ENCODE measurements at regions not wholly inside any gene's neighbourhood (a gene's known extent, or its start where the extent isn't known, plus 50 kb on each side); places are given as distances from the start of the nearest gene placed in this dataset.

DNA sequence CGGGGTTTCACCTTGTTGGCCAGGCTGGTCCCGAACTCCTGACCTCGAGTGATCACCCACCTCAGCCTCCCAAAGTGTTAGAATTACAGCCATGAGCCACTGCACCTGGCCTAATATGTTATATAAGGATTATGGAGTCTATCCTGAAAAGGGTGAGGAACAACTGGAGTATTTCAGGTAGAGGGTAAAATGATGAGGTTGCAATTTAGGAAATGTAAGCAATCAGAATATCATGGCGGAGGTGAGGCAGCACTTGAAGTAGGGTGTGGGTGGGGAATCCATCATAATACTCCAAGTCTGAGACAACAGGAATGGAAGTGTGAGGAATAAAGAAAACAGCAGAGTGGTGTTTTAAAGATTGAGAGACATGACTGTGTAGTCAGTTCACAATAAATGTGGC lies 582.2 kb downstream of the FGF9 start:
- no peak for DNase-seq

DNA sequence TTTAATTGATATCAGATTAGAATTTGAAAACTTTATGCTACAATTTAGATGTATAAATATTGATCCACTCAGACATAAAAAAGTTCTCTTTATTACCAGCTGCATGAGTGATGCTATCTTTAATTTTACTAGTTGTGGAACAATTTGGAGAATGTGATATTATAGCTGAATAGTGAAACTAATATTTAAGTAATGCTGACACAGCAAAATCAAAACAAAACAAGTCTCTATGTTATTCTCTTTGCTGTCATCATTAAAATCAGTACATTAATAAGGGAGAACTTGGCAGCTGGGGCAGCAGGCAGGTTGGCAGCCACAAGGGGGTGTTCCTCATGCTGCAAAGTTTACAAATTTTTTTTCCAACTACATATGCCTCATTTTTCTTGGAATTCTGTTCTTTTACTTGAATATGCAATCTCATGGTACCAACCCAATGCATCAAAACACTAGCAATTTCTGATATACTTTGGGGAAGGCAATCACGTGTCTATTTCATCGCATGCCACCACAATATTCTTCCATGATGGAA lies 585.3 kb downstream of the FGF9 start:
- peak; percentile 28 for DNase-seq

DNA sequence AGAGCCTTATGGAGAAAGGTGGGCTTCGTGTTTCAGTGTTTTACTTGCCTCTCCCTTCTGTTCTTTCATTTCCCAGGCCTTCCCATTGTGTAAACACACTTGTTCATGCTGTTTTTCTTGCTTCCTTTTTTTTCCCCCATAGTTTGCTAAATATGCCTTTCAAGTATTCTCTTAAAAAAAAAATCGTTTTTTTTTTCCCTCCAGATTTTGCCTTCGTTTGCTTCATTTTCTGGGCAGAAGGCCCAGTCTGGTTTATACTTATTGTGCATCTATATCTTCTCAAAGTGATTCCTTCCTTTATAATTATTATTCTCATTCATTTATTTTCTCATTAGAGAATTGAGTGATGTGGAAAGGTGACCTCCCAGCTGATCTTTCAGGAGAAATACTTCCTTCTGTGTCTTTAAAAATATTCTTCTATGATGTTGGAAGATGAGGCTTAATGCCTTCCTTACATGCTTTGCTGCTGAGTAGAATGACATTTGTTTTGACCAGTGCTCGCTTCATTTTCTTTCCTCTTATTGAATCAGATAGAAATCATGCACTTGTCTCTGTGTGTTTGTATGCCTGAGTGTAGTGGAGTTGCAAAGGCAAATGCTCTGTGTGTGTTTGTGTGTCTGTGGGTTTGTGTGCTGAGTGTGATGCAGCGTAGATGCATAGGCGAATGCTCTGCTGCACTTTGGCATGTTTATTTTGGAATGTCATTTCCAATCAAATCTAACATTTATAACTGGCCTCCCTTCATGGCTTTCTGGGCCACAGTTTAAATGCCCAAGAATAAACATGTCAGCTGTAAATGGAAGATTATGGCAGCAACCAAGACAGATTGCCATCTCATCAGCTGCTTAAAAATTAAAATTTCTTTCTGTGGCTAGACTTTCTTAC lies 591.4 kb downstream of the FGF9 start:
- no peak for DNase-seq

DNA sequence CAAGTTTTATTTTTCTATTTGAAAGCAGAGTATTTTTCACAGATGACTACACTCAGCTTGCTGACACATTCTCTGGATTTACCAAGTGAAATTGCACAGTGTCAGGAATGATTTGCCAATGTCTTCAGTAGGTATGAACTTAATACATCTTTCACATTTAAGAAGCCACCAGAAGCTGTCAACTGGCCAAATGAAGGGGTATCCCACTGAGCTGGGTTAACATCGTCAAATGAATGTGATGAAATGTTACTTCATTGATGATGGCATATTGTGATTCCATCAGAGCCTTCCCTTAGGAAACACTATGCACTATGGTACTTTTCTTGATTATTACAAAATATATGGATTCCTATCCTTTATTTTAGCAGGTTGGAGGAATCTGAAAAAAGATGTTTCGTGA lies 592.3 kb downstream of the FGF9 start:
- no peak for DNase-seq

DNA sequence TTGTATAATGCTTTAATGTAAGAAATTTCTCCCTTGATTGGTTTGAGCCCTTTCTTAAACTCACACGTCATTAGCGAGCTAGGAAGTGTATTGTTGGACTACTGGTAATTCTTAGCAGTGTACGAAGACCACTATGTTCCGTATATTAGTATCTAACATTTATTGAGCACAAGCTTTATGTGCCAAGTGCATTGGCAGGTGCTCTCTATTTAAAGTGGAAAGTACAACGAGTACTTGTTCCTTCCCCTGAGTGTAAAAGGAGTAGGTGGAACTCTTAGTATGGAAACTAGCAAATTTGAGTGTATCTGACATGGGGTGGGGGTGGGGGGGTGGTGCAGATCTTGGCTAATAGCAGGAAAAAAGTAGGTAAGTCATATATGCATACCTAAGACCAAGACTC lies 594.7 kb downstream of the FGF9 start:
- no peak for DNase-seq

DNA sequence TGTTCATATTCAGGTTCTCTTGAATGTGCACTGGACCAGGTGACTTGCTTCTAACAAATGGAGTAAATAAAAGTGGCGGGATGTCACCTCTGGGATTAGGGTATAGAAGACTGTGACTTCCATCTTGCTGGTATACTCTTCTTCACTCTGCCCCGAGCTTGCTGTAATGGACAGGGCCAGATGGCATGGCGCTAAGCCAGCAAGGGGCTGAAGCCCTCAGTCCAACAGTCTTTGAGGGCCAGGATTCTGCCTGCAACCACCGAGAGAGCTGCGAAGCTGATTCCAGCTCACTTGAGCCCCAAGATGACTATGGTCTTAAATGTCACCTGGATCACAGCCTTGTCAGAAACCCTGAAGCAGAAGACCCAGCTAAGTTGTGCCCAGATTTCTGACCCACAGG lies 600.0 kb downstream of the FGF9 start:
- no peak for DNase-seq

DNA sequence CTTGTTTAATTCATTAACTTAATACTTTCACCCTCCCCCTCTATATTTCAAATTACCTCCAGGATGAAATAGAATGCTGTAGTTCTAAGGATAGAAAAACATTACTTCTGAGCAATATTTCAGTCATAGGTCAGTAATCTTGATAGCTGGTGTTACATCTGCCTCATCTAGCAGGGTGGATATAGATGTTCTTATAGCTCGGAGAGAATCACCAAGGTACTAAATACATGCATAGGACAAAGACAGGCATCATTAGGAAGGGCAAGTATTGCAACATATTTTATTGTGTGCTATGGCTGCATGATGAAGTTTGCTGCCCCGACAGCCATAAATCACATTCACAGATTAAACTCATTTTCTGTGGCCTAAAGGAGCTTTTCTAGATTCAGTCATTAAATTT lies 601.0 kb downstream of the FGF9 start:
- no peak for DNase-seq

DNA sequence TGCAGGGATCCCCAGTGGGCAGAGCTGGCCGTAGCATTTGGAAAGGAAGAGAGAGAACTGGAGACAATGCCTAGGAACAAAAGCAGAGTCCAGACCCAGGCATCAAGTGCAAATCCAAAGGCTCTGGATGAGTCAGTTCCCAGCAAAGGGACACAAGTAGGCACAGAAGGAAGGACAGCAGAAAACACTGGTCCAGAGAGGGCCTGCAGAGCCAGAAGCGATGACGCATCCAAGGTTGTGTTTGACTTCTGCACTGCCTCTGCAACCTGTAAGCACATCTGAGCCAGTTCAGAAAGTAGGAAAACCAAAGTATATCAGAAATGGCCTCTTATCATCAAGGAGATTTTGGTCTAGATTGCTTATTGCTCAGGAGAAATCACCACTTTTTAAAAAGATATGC lies 604.5 kb downstream of the FGF9 start:
- peak; percentile 6 for DNase-seq

DNA sequence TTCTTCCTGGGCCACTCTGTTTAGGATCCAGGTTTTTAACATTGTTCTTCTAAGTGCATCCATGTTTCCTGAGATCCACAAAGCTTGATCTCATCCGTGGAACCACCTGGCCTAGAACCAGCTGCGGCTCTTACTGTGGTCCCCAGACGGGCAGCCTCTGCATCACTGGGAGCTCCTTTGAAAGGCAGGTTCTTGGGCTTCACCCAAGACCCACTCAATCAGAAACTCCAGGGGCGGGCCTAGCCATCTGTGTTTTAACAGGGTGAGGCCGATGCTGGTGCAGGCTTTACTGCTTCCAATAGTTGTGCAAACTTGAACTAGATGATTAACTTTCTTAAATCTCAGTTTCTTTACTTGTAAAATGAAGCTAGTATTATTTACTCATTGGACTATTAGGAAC lies 605.7 kb downstream of the FGF9 start:
- DNase-seq, result no peak

DNA sequence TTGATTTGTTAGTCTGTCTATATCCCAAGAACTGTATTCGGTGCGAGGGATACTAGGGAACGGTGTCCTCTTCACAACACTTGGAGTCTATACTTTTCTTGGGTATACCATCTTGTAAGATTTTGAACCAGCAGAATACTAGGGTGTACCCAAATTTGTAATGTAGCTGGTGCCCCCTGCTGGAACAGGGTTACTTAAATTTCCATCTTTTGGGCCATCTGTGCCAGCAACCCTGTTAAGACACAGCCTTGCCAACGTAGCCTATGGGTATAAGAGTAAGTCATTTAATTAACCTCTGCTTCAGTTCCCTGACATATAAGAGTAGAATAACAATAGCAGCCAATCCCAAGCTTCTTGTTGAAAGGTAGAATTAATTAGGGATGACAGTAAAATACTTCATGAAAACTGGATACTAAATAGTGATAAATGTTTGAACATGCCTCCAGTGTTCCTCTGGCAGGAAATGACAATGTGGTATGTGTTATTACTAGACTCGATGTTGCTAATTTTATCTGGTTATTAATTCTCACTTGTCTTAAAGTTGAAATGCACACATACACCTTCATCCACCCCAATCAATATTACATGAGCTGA lies 607.6 kb downstream of the FGF9 start:
- peak; percentile 72 for DNase-seq

DNA sequence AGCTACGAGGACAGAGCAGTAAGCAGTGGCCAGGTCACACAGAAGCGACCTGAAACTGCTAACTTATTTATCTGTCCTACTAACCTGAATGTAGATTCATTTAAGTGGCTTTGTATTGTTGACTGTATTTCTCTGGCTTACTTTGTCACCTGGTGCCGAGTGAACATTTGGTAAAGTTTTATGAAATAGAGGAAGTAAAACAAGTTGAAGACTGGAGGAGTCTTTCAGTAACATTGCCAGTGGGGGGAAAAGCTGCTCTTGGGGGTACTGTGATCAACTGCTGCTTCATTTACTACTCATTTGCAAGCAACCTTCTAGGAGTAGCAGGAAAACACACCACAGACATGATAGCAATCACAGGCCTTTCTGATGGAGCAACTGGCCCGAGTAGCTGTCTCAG lies 615.0 kb downstream of the FGF9 start:
- DNase-seq, result no peak

DNA sequence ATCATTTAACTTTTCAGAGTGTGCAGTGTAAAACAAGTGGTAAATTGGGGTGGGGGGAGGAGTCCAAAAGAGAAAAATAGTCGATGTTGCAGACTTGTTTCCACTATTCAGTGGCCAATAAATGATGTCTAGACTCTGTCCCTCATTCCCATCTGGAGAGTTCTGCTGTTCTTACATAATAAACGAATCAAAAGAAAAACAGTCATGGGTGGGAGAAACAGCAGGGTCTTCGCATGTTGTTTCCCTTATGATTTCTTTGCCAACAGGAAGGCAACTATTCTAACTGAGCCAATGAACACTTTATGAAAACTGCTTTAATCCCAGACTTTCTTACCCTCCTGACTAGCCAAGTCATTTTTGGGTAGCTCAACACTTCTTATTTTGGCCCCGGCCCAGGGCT lies 615.5 kb downstream of the FGF9 start:
- DNase-seq, result no peak

DNA sequence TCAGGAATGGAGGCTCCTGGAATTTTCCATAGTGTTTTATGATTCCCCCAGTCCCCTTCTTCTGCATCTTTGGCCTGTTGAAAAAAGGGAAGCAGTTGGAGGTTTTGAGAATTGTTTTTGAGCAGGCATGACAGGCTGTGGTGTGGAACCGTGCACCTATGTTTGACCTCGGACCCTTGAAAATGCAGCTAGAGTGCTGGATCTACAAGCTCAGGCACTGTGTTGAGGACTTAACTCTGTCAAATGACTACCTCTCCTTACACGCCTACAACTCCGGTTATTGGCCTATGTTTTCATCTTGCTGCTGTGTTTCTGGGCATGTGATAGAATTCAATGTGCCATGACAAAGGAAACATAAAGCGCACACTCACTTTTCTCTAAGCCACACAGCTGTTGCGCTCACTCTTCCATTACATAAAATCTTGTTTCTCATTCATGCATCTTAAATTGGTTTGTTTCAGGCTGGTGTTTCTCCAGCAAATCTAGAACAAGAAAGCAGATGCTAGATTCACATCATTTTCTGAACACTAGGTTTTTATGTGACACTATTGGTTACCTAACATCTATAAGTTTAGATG lies 616.6 kb downstream of the FGF9 start:
- DNase-seq, result no peak

DNA sequence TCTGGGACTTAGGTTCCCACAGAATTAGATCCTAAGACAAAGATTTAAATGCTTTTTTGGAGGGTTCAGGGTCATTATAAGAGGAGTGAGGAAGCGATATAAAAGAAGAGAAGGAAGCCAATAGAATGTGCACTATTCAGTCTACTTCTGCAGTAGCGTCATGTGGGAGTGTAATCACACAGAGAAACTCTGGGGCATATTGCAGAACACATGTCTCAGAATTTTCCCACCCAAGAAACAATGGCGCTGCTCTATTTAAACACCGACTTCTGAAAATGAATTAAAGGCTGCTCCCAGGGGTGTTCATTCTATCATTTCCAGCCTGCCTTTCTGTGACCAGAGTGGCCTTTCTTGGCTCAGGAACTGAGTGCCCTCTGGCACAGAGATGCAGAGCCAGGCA lies 617.6 kb downstream of the FGF9 start:
- no peak for DNase-seq

DNA sequence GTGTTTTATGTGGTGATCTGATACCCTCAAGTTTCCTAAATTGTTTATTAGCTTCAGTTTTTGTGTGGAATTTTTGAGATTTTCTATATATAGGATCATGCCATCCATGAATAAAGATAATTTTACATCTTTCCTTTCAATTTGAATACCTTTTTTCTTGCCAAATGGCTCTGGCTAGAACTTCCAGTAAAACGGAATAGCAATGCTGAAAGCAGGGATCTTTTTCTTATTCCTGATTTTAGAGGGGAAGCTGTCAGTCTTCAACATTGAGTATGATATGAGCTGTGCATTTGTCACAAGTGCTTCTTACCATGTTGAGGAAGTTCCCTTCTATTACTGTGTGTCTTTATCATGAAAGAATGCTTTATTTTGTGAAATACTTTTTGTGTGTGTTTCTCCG lies 618.8 kb downstream of the FGF9 start:
- DNase-seq, result no peak

DNA sequence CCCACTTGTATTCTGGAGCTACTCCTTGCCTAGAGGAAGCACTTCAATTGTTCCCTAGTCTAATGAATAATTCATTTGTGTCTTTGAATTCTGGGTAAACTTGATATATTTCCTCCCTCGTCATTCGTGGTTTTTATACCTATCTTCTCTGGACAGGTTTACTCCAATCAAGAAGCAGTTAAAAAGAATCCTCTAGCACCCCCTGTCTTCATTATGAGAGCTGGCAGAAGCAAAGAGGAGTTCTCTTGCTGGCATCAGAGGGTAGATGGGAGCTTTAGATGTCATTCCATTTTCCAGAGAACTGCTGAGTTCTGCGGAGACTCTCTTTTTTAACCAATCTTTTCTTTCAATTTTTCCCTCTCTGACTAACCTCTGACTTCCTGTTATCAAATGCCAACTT lies 627.7 kb downstream of the FGF9 start:
- peak; percentile 42 for DNase-seq

DNA sequence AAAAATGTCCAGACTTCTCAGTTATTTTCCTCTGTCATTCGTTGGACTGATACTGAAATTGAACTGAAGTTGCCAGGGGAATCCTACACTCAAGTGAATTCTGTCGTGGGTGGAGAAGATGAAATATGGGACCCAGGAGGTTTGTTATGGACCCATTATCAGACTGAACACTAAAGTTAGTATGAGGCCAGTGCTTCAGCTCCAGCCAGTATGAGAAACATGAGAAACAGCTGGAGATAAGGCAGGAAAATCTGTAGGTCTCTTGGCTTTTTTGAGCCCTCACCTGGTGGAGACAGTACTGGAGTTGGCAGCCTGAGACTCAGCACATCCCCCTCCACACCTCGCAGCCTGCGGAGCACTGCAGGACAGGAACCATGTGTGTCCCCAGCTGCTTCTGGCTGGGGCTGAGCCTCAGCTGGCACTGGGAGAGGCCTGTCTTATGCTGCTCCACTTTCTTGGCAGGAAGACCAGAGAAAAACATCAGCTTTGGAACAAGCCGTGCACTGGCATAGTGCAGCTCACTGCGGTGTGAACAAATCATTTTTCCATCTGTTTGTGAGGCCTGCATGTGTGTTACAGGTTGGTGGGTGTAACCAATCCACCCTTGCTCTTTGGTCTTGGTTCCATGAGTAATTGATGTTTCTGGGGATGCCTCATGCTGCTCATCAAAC lies 641.0 kb downstream of the FGF9 start:
- DNase-seq, result no peak

DNA sequence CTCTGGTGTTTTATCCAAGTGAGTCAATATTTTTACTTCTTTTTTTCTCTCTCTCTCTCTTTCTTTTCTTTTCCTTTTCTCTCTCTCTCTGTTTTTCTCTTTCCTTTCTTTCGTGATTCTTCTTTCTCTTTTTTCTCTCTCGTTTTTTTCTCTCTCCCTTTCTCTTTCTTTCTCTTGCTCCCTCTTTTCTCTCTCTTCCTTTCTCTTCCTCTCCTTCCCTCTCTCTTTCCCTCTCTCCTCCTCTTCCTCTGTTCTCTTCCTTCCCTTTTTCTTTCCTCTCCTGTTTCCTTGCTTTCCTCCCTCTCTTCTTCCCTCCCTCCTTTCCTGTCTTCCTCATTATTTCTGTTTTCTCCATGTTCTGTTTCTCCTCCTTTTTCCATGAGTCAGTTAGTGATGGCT lies 641.5 kb downstream of the FGF9 start:
- DNase-seq, result no peak

DNA sequence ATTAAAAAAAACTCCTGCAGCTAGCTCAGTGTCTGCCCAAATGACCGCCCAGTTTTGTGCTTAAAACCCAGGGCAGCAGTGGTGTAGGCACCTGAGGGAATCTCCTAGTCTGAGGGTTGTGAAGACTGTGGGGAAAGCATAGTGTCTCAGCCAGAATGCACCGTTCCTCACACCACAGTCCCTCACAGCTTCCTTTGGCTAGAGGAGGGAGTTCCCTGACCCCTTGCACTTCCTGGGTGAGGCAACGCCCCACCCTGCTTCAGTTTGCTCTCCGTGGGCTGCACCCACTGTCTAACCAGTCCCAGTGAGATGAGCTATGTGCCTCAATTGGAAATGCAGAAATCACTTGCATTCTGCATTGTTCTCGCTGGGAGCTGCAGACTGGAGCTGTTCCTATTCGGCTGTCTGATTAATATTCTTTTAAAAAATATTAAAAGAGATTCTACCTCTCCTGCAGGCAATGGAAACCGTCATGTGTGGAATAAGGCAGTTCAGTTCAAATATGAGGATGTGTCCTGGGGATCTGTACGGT lies 645.7 kb downstream of the FGF9 start:
- no peak for DNase-seq

DNA sequence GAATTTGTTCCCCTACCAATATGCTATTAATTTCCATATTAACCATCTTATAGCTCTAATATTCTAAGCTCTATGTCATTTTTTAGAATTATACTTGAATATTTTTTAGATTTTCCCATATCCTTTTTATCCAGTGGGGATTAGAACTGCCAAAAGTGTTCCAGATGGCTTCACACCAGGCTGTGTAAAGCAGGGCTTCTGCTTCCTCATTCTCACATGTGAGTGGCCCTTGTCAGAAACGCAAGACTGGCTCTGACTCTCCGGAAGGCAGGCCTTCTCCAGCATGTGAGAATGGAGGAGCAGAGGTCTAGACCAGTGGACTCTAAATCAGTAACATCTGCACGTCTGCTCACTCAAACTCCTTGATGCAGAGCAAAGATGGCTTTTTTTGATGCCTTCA lies 650.1 kb downstream of the FGF9 start:
- no peak for DNase-seq

DNA sequence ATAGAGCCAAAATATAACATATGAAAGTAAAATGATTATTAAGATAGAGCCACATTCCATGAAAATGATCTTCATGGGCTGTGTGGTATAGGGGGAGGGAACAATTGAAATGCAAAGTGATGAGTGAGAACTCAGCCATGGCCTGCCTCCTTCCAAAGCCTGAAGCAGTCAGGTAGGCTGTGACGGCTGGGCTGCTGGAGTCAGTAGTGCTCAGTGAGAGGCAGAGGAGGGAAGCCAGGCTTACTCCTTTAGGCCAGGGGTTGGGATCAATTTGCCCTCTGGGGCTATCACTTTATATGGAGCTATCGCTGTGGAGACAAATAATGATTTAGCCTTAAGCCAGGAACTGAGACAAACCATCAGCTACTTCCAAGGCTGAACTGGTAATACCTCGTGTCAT lies 654.9 kb downstream of the FGF9 start:
- DNase-seq, result no peak

DNA sequence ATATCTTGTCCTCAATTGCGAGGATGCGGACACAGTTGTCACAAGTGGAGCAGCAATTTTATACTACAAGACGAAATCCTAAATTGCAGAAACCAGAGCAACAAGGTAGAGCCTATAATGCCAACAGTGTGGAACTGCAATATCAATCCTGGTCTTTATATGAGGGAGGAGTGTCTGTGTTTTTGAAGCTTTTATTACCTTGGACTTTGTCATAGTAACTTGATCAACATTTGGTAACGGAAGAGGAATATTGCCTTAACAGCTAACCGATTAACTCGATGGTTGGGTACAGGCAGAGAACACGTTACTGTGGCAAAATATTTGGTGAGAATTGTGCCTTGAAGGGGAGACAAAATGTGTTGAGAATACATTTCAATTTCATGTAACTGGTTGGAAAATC lies 661.5 kb downstream of the FGF9 start:
- no peak for DNase-seq

DNA sequence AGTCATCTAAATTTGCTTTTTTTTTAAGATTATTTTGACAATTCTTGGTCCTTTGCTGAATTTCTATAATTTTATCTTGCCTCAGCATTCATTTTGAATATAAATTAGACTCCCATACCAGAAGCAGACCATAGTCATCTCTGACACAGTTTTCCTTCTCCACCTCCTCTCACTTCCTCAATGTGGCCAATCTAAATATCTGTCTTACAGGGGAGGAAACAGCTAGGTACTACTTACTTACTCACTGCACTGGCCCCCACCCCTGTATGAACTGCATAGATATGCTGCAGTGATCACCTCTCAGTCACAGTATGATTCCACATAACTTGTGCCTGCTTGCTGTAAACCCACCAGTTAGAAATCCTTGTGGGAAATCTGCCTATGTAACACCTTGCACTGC lies 665.6 kb downstream of the FGF9 start:
- DNase-seq, result no peak
